Neural cell (in vitro differentiated cells): ENCODE measurements at regions not wholly inside any gene's neighbourhood (a gene's known extent, or its start where the extent isn't known, plus 50 kb on each side); places are given as distances from the start of the nearest gene placed in this dataset.

Experiments used
- H2AFZ ChIP-seq: fragments of 200-600, 300-800 bp; sonication (generic), shearing (Covaris generic); 2 replicates; pipeline ENCODE4 v1.6.0; 2014; ENCODE audit warnings: low read depth, mild to moderate bottlenecking, antibody characterized with exemption, low read length, moderate library complexity
- H3F3A ChIP-seq: fragments of 200-600 bp; shearing (Covaris generic); 2 replicates; pipeline ENCODE4 v1.6.1; 2016; ENCODE audit warnings: mild to moderate bottlenecking, moderate library complexity, mixed read lengths, antibody characterized with exemption, low read length; ENCODE audit not compliant: insufficient read depth, poor library complexity, severe bottlenecking
- H3K27ac ChIP-seq: fragments of 200-600, 300-800 bp; sonication (generic), shearing (Covaris generic); 2 replicates; pipeline ENCODE4 v1.5.1; 2014; ENCODE audit warnings: mild to moderate bottlenecking, low read length, moderate library complexity
- H3K27me3 ChIP-seq: fragments of 300-800, 200-600 bp; sonication (generic), shearing (Covaris generic); 2 replicates; pipeline ENCODE4 v1.6.0; 2014; ENCODE audit warnings: mild to moderate bottlenecking, low read depth, low read length, moderate library complexity; ENCODE audit not compliant: insufficient read depth
- H3K36me3 ChIP-seq: fragments of 300-800, 200-600 bp; sonication (generic), shearing (Covaris generic); 2 replicates; pipeline ENCODE4 v1.5.1; 2014; ENCODE audit warnings: mild to moderate bottlenecking, antibody characterized with exemption, low read length, moderate library complexity; ENCODE audit not compliant: insufficient read depth
- H3K4me2 ChIP-seq: fragments of 300-800, 200-600 bp; sonication (generic), shearing (Covaris generic); 2 replicates; pipeline ENCODE4 v1.6.0; 2014; ENCODE audit warnings: mild to moderate bottlenecking, low read length
- H3K4me3 ChIP-seq: fragments of 300-800, 200-600 bp; sonication (generic), shearing (Covaris generic); 2 replicates; pipeline ENCODE4 v1.5.1; 2014; ENCODE audit warnings: mild to moderate bottlenecking, low read length, moderate library complexity
- H3K79me2 ChIP-seq: fragments of 200-600 bp; shearing (Covaris generic); replicated peaks from 2 replicates; pipeline ENCODE4 v1.6.0; 2014; ENCODE audit warnings: mild to moderate bottlenecking, low read length, moderate library complexity; ENCODE audit not compliant: insufficient read depth
- H3K9ac ChIP-seq: fragments of 300-800, 200-600 bp; sonication (generic), shearing (Covaris generic); 2 replicates; pipeline ENCODE4 v1.6.1; 2016; ENCODE audit warnings: mild to moderate bottlenecking, low read length, mixed read lengths
- H3K9me2 ChIP-seq: fragments of 200-600 bp; shearing (Covaris generic); 2 replicates; pipeline ENCODE4 v1.6.1; 2016; ENCODE audit warnings: mild to moderate bottlenecking, low read length, mixed read lengths; ENCODE audit not compliant: insufficient read depth
- H3K9me3 ChIP-seq: fragments of 200-600, 300-800 bp; sonication (generic), shearing (Covaris generic); 2 replicates; pipeline ENCODE4 v1.6.1; 2016; ENCODE audit warnings: mild to moderate bottlenecking, mixed run types, low read length, moderate library complexity, mixed read lengths
- H4K20me1 ChIP-seq: fragments of 200-600 bp; shearing (Covaris generic); 2 replicates; pipeline ENCODE4 v1.6.1; 2016; ENCODE audit warnings: mild to moderate bottlenecking, mixed run types; ENCODE audit not compliant: insufficient read depth
- CTCF ChIP-seq: fragments of 450-650 bp; IDR thresholded peaks from 2 replicates; pipeline ENCODE4 v1.5.1; 2014; ENCODE audit warnings: antibody characterized with exemption, mild to moderate bottlenecking, moderate library complexity; ENCODE audit not compliant: poor library complexity, severe bottlenecking
- EP300 ChIP-seq: fragments of 450-650 bp; conservative IDR thresholded peaks from 2 replicates; pipeline ENCODE4 v1.6.1; 2014; ENCODE audit warnings: antibody characterized with exemption, mild to moderate bottlenecking, moderate library complexity; ENCODE audit not compliant: poor library complexity, severe bottlenecking
- EZH2 ChIP-seq: fragments of 200-600, 300-800 bp; shearing (Covaris generic), sonication (generic); IDR thresholded peaks from 2 replicates; pipeline ENCODE4 v1.6.1; 2014; ENCODE audit warnings: antibody characterized with exemption, low read length, borderline replicate concordance, mild to moderate bottlenecking; ENCODE audit not compliant: insufficient read depth, poor library complexity, severe bottlenecking
- MXI1 ChIP-seq: fragments of 450-650 bp; conservative IDR thresholded peaks from 2 replicates; pipeline ENCODE4 v1.6.1; 2014; ENCODE audit warnings: antibody characterized with exemption, mild to moderate bottlenecking; ENCODE audit not compliant: poor library complexity, severe bottlenecking
- POLR2AphosphoS5 ChIP-seq: IDR thresholded peaks from 2 replicates; pipeline ENCODE4 v1.6.1; 2012
- RAD21 ChIP-seq: fragments of 450-650 bp; conservative IDR thresholded peaks from 2 replicates; pipeline ENCODE4 v1.6.1; 2014; ENCODE audit warnings: antibody characterized with exemption, mild to moderate bottlenecking, moderate library complexity
- SMC3 ChIP-seq: fragments of 450-650 bp; conservative IDR thresholded peaks from 2 replicates; pipeline ENCODE4 v1.6.1; 2014; ENCODE audit warnings: antibody characterized with exemption, mild to moderate bottlenecking, moderate library complexity; ENCODE audit not compliant: poor library complexity
- TAF1 ChIP-seq: IDR thresholded peaks from 2 replicates; pipeline ENCODE4 v1.6.1; 2012; ENCODE audit warnings: low read depth
- TF ChIP-seq, protein P1 (sequence below): IDR thresholded peaks from 2 replicates; pipeline ENCODE4 v1.6.1; 2012; ENCODE audit warnings: borderline replicate concordance

DNA sequence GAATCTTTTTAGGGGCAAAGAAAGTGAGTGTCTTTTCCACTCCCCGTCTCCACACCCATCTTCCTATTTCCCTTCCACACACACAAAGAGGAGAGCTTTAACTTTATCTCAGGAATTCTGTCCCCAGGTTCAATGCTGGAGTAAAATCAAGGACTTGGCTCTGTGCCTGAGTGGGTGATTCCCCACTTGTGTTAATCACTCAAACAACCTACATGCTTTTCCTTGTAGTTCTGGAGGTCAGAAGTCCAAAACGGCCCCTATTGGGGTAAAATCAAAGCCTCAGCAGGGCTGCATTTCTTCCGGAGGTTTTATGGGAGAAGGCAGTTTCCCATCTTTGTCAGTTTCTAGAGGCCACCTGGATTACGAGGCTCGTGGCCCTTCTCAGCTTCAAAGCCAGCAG is 422.3 kb upstream of the RBFOX1 start:
- no peaks in the 10 kb centered on the region for H4K20me1 ChIP-seq
- no peak overlapping the region for H3K9ac ChIP-seq
- H3K36me3 ChIP-seq: no peaks in the 10 kb centered on the region
- no peaks in the 10 kb centered on the region for H3K9me3 ChIP-seq
- no peaks in the 10 kb centered on the region for H3K9me2 ChIP-seq
- H3K27me3 ChIP-seq: no peaks in the 10 kb centered on the region
- no peaks in the 10 kb centered on the region for H3K79me2 ChIP-seq
- H3F3A ChIP-seq: no peaks in the 10 kb centered on the region
- no peak overlapping the region for H2AFZ ChIP-seq
- TF ChIP-seq RAD21: no peak
- TF ChIP-seq SMC3: no peak
- no peak for TF ChIP-seq EP300
- no peak for TF ChIP-seq MXI1
- no peak for TF ChIP-seq TAF1
- no peak for TF ChIP-seq POLR2AphosphoS5
- TF ChIP-seq, protein P1, sequence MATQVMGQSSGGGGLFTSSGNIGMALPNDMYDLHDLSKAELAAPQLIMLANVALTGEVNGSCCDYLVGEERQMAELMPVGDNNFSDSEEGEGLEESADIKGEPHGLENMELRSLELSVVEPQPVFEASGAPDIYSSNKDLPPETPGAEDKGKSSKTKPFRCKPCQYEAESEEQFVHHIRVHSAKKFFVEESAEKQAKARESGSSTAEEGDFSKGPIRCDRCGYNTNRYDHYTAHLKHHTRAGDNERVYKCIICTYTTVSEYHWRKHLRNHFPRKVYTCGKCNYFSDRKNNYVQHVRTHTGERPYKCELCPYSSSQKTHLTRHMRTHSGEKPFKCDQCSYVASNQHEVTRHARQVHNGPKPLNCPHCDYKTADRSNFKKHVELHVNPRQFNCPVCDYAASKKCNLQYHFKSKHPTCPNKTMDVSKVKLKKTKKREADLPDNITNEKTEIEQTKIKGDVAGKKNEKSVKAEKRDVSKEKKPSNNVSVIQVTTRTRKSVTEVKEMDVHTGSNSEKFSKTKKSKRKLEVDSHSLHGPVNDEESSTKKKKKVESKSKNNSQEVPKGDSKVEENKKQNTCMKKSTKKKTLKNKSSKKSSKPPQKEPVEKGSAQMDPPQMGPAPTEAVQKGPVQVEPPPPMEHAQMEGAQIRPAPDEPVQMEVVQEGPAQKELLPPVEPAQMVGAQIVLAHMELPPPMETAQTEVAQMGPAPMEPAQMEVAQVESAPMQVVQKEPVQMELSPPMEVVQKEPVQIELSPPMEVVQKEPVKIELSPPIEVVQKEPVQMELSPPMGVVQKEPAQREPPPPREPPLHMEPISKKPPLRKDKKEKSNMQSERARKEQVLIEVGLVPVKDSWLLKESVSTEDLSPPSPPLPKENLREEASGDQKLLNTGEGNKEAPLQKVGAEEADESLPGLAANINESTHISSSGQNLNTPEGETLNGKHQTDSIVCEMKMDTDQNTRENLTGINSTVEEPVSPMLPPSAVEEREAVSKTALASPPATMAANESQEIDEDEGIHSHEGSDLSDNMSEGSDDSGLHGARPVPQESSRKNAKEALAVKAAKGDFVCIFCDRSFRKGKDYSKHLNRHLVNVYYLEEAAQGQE: no peak
- no peak for TF ChIP-seq CTCF
- TF ChIP-seq EZH2: no peak
- no peak overlapping the region for H3K4me2 ChIP-seq
- no peak overlapping the region for H3K4me3 ChIP-seq
- H3K27ac ChIP-seq: no peak overlapping the region

GRCh38 chr16:6905601-6906000 is 427.0 kb upstream of the RBFOX1 start:
- no peak overlapping the region for H2AFZ ChIP-seq
- H3K9me2 ChIP-seq: no peaks in the 10 kb centered on the region
- H3K9ac ChIP-seq: no peak overlapping the region
- H3K9me3 ChIP-seq: no peaks in the 10 kb centered on the region
- H4K20me1 ChIP-seq: no peaks in the 10 kb centered on the region
- H3K27me3 ChIP-seq: no peaks in the 10 kb centered on the region
- H3K4me3 ChIP-seq: no peak overlapping the region
- H3K27ac ChIP-seq: no peak overlapping the region
- H3K79me2 ChIP-seq: no peaks in the 10 kb centered on the region
- no peaks in the 10 kb centered on the region for H3K36me3 ChIP-seq
- no peaks in the 10 kb centered on the region for H3F3A ChIP-seq
- TF ChIP-seq EZH2 (no peak), CTCF (no peak), POLR2AphosphoS5 (no peak), TAF1 (no peak), MXI1 (no peak), RAD21 (no peak), SMC3 (no peak), EP300 (no peak)
- TF ChIP-seq, protein P1: no peak
- no peak overlapping the region for H3K4me2 ChIP-seq
